Common myeloid progenitor, CD34-positive (primary cell): ENCODE measurements at regions not wholly inside any gene's neighbourhood (a gene's known extent, or its start where the extent isn't known, plus 50 kb on each side); places are given as distances from the start of the nearest gene placed in this dataset.

Source experiments
- CTCF ChIA-PET: fragments of 350-600 bp; sonication (Branson Sonifier 250); formaldehyde crosslinking; loops from one replicate; lab custom pipeline; 2021; ENCODE audit warnings: antibody characterized with exemption; lab: Charles Lee
- POLR2A ChIA-PET: fragments of 350-600 bp; sonication (Branson Sonifier 250); formaldehyde crosslinking; loops from one replicate; lab custom pipeline; 2021; ENCODE audit warnings: antibody characterized with exemption; lab: Charles Lee
- DNase-seq, 3 donors: peaks; one replicate each; pipeline versions ENCODE4 v3.0.0 to v3.0.0-alpha.2; 2013
- H3K27ac ChIP-seq, 2 experiments: 1 replicate in 1 of 2; 2 replicates in 1 of 2; pipeline ENCODE4 v1.7.0; 2013; ENCODE audit warnings: inconsistent platforms in 2 of 2, low read length in 2 of 2, mild to moderate bottlenecking in 2 of 2, low read depth in 1 of 2, moderate library complexity in 1 of 2; ENCODE audit not compliant: severe bottlenecking in 2 of 2, insufficient read depth in 1 of 2, poor library complexity in 1 of 2
- H3K27me3 ChIP-seq, 5 experiments: replicated peaks in 2 of 5; 1 replicate in 3 of 5; 2 replicates in 2 of 5; pipeline versions ENCODE4 v1.6.1 to v1.7.0; 2013; ENCODE audit warnings: low read length in 4 of 5, mild to moderate bottlenecking in 2 of 5, moderate library complexity in 2 of 5, inconsistent platforms in 1 of 5; ENCODE audit not compliant: insufficient read depth in 5 of 5, control insufficient read depth in 4 of 5
- H3K36me3 ChIP-seq, 4 experiments: 1 replicate in 2 of 4; 2 replicates in 2 of 4; pipeline versions ENCODE4 v1.6.1 to v1.7.0; 2013; ENCODE audit warnings: low read length in 3 of 4, control low read depth in 1 of 4, mild to moderate bottlenecking in 1 of 4; ENCODE audit not compliant: control insufficient read depth in 4 of 4, insufficient read depth in 4 of 4
- H3K4me1 ChIP-seq, 4 experiments: 1 replicate in 3 of 4; 2 replicates in 1 of 4; pipeline versions ENCODE4 v1.6.1 to v1.7.1; 2013; ENCODE audit warnings: low read length in 3 of 4, mild to moderate bottlenecking in 3 of 4, control low read depth in 1 of 4, inconsistent platforms in 1 of 4, moderate library complexity in 1 of 4; ENCODE audit not compliant: control insufficient read depth in 4 of 4, insufficient read depth in 4 of 4; ENCODE audit errors: control extremely low read depth in 1 of 4
- H3K4me3 ChIP-seq, 7 experiments: 1 replicate in 4 of 7; 2 replicates in 3 of 7; pipeline versions ENCODE4 v1.5.1 to v1.7.0; 2013; ENCODE audit warnings: mild to moderate bottlenecking in 7 of 7, low read length in 6 of 7, moderate library complexity in 6 of 7, inconsistent platforms in 2 of 7, low read depth in 2 of 7, control low read depth in 1 of 7; ENCODE audit not compliant: insufficient read depth in 4 of 7, control insufficient read depth in 1 of 7; ENCODE audit errors: extremely low read depth in 1 of 7
- H3K9me3 ChIP-seq, 5 experiments: 1 replicate in 4 of 5; 2 replicates in 1 of 5; pipeline versions ENCODE4 v1.6.1 to v1.7.1; 2013; ENCODE audit warnings: low read length in 4 of 5, mild to moderate bottlenecking in 2 of 5, inconsistent platforms in 1 of 5, low read depth in 1 of 5, moderate library complexity in 1 of 5; ENCODE audit not compliant: control insufficient read depth in 4 of 5, insufficient read depth in 2 of 5; ENCODE audit errors: control extremely low read depth in 1 of 5
- WGBS: methylation state at CpG from one replicate; pipeline ENCODE4 v1.1.5; 2013; ENCODE audit not compliant: insufficient coverage; 5-methylcytosine and 5-hydroxymethylcytosine counted together

DNA sequence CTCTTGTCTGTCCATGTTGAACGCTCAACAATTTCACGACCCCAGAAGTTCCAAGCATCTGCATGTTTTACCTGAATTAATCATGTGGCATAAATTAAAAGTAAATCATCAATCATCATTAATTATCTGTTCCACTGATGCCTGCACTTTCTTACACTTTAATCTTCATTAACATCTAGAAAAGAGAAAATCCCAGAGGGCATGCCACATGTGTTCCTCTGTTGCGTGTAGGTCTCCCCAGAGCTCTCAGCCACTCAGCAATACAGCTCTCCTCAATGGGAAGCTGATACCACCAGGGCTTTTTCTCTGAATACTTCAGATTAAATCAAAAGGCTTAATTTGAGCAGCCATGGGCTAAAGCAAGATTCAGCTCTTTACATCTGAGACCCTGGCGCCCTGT, 722.4 kb upstream of the TENM3 start:
- 100% methylated on average over 2 of the region's 4 CpGs for WGBS
- ChIA-PET CTCF (interaction anchor here (1.2 kb wide), 1 partner anchor 17 kb away, joined by 3 read pairs; no protein-coding TSS in a partner anchor), POLR2A (interaction anchor here (0.5 kb wide), 1 partner anchor 77 kb away, joined by 5 read pairs; no protein-coding TSS in a partner anchor)
- Histone ChIP-seq H3K27me3 (peaks cover 0 to 5% (median 0%) of the 10 kb centered on the region in 5 experiments), H3K9me3 (no peaks in the 10 kb centered on the region), H3K4me3 (no peak overlapping the region), H3K4me1 (no peaks in the 10 kb centered on the region), H3K27ac (no peak overlapping the region), H3K36me3 (no peaks in the 10 kb centered on the region)
- DNase-seq = no peak

DNA sequence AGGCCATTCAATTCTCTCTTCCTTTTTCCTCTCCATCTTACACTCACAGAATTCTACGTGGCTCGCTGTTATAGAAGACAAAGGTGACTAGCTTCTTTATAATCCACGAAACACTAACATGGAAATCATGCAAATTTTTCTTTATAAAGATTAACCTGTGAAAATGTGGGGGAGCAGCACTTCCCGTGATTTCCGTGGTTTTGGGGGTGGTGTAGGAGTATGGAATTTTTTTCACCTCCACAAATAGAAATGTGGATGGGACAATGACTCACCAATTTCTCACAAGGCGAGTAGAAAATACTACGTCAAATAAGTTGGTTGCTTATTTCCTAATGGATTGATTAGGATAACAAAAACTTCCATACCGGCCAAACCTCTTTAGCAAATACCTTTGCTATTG, 719.2 kb upstream of the TENM3 start:
- Histone ChIP-seq H3K9me3 (no peaks in the 10 kb centered on the region), H3K27ac (no peak overlapping the region), H3K4me3 (no peak overlapping the region), H3K36me3 (no peaks in the 10 kb centered on the region), H3K27me3 (peaks cover 0 to 5% (median 0%) of the 10 kb centered on the region in 5 experiments), H3K4me1 (no peaks in the 10 kb centered on the region)
- 83% methylated on average over 2 of the region's 8 CpGs for WGBS
- CTCF ChIA-PET = no interaction called here
- DNase-seq = no peak
- POLR2A ChIA-PET = no interaction called here

DNA sequence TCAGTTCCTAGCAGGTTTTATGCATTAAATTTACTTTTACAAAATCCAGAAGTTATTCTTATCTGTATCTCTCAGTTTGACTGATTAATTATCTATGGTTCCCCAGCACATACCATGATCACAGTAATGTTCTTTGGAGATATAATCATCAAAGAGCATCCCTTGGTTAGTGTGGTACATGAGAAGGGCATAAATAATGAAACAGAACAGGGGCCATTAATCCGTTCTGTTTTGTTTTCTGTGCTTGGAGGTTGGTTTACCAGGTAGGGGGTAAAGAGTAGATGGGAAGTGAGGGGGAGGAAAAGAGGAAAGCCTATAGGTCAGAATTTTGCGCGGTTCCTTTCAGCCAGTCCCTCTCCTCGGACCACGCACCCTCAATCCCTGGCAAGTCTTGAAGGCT, 718.7 kb upstream of the TENM3 start:
- Histone ChIP-seq H3K27me3 (peaks cover 0 to 5% (median 0%) of the 10 kb centered on the region in 5 experiments), H3K4me3 (no peak overlapping the region), H3K36me3 (no peaks in the 10 kb centered on the region), H3K9me3 (no peaks in the 10 kb centered on the region), H3K4me1 (no peaks in the 10 kb centered on the region), H3K27ac (no peak overlapping the region)
- POLR2A ChIA-PET = no interaction called here
- 73% methylated on average over 5 of the region's 5 CpGs for WGBS
- peak in 1 of 3 donors; percentile 5 for DNase-seq
- CTCF ChIA-PET = no interaction called here

DNA sequence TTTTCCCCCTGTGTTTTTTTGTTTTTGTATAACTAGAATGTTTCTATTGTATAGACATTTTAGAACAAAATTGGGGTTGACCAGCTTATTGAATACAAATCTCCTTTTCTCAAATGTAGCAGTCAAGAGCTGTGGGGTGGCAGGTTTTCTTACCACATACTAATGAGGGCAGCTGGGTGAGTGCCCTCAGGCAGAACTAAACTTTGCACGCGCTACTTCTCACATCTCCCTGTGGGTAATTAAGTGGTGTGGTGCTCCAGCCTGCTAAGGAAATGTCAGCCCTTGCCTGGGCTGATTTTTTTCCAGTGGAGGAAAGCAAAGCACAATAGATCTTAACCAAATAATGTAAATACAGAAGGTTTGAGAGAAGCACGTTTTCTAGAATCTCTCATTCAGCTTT, 717.6 kb upstream of the TENM3 start:
- no peak for DNase-seq
- Histone ChIP-seq H3K4me3 (no peak overlapping the region), H3K4me1 (no peaks in the 10 kb centered on the region), H3K27ac (no peak overlapping the region), H3K9me3 (no peaks in the 10 kb centered on the region), H3K27me3 (peaks cover 0 to 5% (median 0%) of the 10 kb centered on the region in 5 experiments), H3K36me3 (no peaks in the 10 kb centered on the region)
- ChIA-PET POLR2A (no interaction called here), CTCF (no interaction called here)
- WGBS = no CpG with 5 or more reads among the region's 3 CpGs

DNA sequence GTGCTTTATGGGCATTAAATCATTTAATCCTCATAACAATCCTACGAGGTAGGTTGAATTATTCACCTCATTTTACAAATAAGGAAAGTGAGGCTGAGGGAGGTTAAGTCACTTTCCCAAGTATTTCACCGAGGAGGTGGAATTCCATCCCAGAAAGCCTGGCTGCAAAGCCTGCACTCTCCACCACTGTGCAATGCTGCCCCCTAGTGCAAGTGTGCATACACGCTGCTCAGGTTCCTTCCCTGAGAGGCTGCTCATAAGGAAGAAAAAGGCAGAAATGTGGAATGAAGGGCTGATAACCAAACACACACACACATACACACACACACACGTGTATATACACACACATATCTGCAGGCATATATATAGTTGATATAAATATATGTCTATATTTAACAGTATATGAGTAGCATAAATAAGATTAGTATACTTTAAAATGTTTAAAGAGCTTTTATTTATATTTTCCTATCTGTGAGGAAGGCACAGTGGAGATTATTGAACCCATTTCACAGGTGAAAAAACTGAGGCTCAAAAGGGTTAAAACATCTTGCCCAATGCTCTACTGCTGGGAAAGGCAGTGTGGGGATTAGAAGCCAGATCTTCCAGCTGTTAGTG, 714.5 kb upstream of the TENM3 start:
- Histone ChIP-seq H3K27ac (no peak overlapping the region), H3K9me3 (no peaks in the 10 kb centered on the region), H3K36me3 (no peaks in the 10 kb centered on the region), H3K4me1 (no peaks in the 10 kb centered on the region), H3K4me3 (no peak overlapping the region), H3K27me3 (peaks cover 0 to 3% (median 0%) of the 10 kb centered on the region in 5 experiments)
- peak; percentile 23 to 61 (median 52) for DNase-seq
- ChIA-PET POLR2A (no interaction called here), CTCF (interaction anchor here (0.6 to 1.5 kb wide), 6 partner anchors 9 to 865 kb away, joined by 3 to 11 read pairs (median 4); no protein-coding TSS in a partner anchor)
- WGBS = 0% methylated on average over 1 of the region's 4 CpGs

DNA sequence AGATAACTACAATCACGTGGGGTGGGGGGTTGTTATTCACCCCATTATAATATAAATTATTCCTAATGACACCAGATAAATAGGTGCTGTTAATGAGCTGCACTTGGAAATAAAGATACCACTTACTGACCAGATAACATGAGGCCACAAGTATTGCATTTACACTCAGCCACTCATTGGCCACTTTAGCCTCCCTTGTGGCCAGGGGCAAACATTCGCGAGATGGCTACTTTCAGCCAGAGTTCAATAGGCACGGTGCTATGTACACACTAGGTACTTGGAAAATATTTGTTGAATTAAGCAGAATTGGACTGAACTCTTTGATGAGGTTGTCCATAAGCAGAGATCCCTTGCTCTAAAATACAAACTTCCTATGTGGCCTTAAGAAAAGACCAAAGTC, 713.7 kb upstream of the TENM3 start:
- CTCF ChIA-PET = interaction anchor here (0.9 kb wide), 1 partner anchor 18 kb away, joined by 3 read pairs; no protein-coding TSS in a partner anchor

DNA sequence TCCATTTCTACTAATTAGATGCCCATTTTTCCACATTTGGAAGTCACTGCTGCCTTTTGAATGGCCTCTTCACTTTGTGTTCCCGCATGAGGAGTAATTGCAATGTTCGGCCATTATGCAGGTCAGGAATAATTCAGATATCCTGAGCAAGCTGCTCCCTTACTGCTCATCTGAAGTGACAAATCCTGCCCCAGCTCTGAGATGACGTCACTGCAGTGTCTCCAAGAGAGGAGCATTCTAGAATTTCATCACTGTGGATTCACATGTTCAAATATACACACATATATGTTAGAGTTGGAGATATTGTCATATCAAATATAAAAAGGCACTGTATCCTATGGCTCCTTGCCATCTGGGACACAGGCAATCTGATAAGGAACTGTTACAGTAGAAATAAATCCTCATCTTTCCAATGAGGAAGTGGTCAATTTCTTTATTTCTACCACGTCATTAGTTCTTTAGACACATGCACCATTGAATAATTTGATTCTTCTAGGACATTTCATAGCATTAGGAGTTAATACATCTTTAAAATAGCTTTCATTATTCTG, 706.9 kb upstream of the TENM3 start:
- Histone ChIP-seq H3K9me3 (no peaks in the 10 kb centered on the region), H3K27me3 (peaks cover 0 to 3% (median 0%) of the 10 kb centered on the region in 5 experiments), H3K27ac (no peak overlapping the region), H3K36me3 (no peaks in the 10 kb centered on the region), H3K4me1 (no peaks in the 10 kb centered on the region), H3K4me3 (no peak overlapping the region)
- WGBS = 77% methylated on average over 2 of the region's 4 CpGs
- peak in 1 of 3 donors; percentile 3 for DNase-seq
- POLR2A ChIA-PET = no interaction called here
- CTCF ChIA-PET = no interaction called here

More for the DNA sequence above, 713.7 kb upstream of the TENM3 start:
- no peaks in the 10 kb centered on the region for H3K36me3 ChIP-seq
- DNase-seq = no peak
- peaks cover 0 to 3% (median 0%) of the 10 kb centered on the region in 5 experiments for H3K27me3 ChIP-seq
- POLR2A ChIA-PET = no interaction called here
- no peaks in the 10 kb centered on the region for H3K4me1 ChIP-seq
- no peaks in the 10 kb centered on the region for H3K9me3 ChIP-seq
- H3K27ac ChIP-seq = no peak overlapping the region
- WGBS = 100% methylated on average over 2 of the region's 4 CpGs
- H3K4me3 ChIP-seq = no peak overlapping the region
